OCI-LY3 (cell line): ENCODE measurements at regions not wholly inside any gene's neighbourhood (a gene's known extent, or its start where the extent isn't known, plus 50 kb on each side); places are given as distances from the start of the nearest gene placed in this dataset.

Source experiments
- H2AFZ ChIP-seq: fragments of 200-600, 300-600 bp; shearing (Covaris generic); 2 replicates; pipeline ENCODE4 v1.6.0; 2014; ENCODE audit warnings: antibody characterized with exemption, low read depth, low read length
- H3K27ac ChIP-seq: fragments of 200-600, 300-600 bp; sonication (generic); 2 replicates; pipeline ENCODE4 v1.5.1; 2014; ENCODE audit warnings: mild to moderate bottlenecking, low read length, moderate library complexity, mixed read lengths
- H3K27me3 ChIP-seq: fragments of 200-600, 300-600 bp; sonication (generic); 2 replicates; pipeline ENCODE4 v1.6.1; 2014; ENCODE audit warnings: low read depth, low read length, mixed read lengths
- H3K36me3 ChIP-seq: fragments of 200-600, 300-600 bp; sonication (generic); replicated peaks from 2 replicates; pipeline ENCODE3; 2014; ENCODE audit warnings: low read depth, low read length, mixed read lengths
- H3K4me1 ChIP-seq: fragments of 300-600, 200-600 bp; sonication (generic); 2 replicates; pipeline ENCODE4 v1.6.1; 2014; ENCODE audit warnings: low read length, mixed read lengths
- H3K4me2 ChIP-seq: fragments of 200-600, 300-600 bp; sonication (generic); 2 replicates; pipeline ENCODE4 v1.6.1; 2014; ENCODE audit warnings: low read length, mixed read lengths
- H3K4me3 ChIP-seq: fragments of 300-600, 200-600 bp; sonication (generic); 2 replicates; pipeline ENCODE4 v1.5.1; 2014; ENCODE audit warnings: antibody characterized with exemption, mild to moderate bottlenecking, low read length, moderate library complexity
- H3K79me2 ChIP-seq: fragments of 300-600, 200-600 bp; shearing (Covaris generic); 2 replicates; pipeline ENCODE4 v1.6.1; 2014; ENCODE audit warnings: mild to moderate bottlenecking, low read length, mixed read lengths
- H3K9ac ChIP-seq: fragments of 300-600, 200-600 bp; shearing (Covaris generic); 2 replicates; pipeline ENCODE4 v1.6.0; 2014; ENCODE audit warnings: mild to moderate bottlenecking, low read length, moderate library complexity
- H3K9me3 ChIP-seq: fragments of 200-600, 300-600 bp; shearing (Covaris generic); 2 replicates; pipeline ENCODE4 v1.6.1; 2014; ENCODE audit warnings: low read length, mixed read lengths; ENCODE audit not compliant: insufficient read depth
- H4K20me1 ChIP-seq: fragments of 200-600, 300-600 bp; sonication (generic); 2 replicates; pipeline ENCODE4 v1.6.1; 2016; ENCODE audit warnings: low read length, mixed read lengths; ENCODE audit not compliant: insufficient read depth
- CTCF ChIP-seq: fragments of 200-600, 300-600 bp; sonication (generic); IDR thresholded peaks from 2 replicates; pipeline ENCODE4 v1.5.1; 2014; ENCODE audit warnings: antibody characterized with exemption, low read length, low read depth
- EZH2phosphoT487 ChIP-seq: fragments of 200-600 bp; shearing (Covaris generic); IDR thresholded peaks from 2 replicates; pipeline ENCODE4 v1.6.1; 2018; ENCODE audit warnings: antibody characterized with exemption, mixed run types, low read depth

GRCh38 chr10:85003083-85003482 lies 674.7 kb downstream of the CCSER2 start:
- Histone ChIP-seq H4K20me1 (no peaks in the 10 kb centered on the region), H3K27me3 (no peaks in the 10 kb centered on the region), H3K4me2 (no peak overlapping the region), H3K36me3 (no peaks in the 10 kb centered on the region), H3K4me3 (no peak overlapping the region), H3K9me3 (no peaks in the 10 kb centered on the region), H2AFZ (no peak overlapping the region), H3K79me2 (no peaks in the 10 kb centered on the region), H3K4me1 (no peaks in the 10 kb centered on the region), H3K9ac (no peak overlapping the region), H3K27ac (no peak overlapping the region)
- TF ChIP-seq EZH2phosphoT487, result no peak
- no peak for TF ChIP-seq CTCF

- no peaks in the 10 kb centered on the region for H4K20me1 ChIP-seq
Measured at GRCh38 chr10:85008488-85009184, 680.2 kb downstream of the CCSER2 start.

GRCh38 chr10:85012305-85012704 lies 683.9 kb downstream of the CCSER2 start:
- no peak overlapping the region for H3K4me3 ChIP-seq
- H3K79me2 ChIP-seq, result no peaks in the 10 kb centered on the region
- H3K36me3 ChIP-seq, result no peaks in the 10 kb centered on the region
- no peaks in the 10 kb centered on the region for H3K27me3 ChIP-seq
- no peak overlapping the region for H3K4me2 ChIP-seq
- TF ChIP-seq EZH2phosphoT487 (no peak), CTCF (no peak)
- no peaks in the 10 kb centered on the region for H4K20me1 ChIP-seq
- H2AFZ ChIP-seq, result no peak overlapping the region
- H3K9ac ChIP-seq, result no peak overlapping the region
- H3K27ac ChIP-seq, result no peak overlapping the region
- no peaks in the 10 kb centered on the region for H3K9me3 ChIP-seq
- H3K4me1 ChIP-seq, result no peaks in the 10 kb centered on the region

More at GRCh38 chr10:85008488-85009184, 680.2 kb downstream of the CCSER2 start:
- Histone ChIP-seq H3K36me3 (no peaks in the 10 kb centered on the region), H2AFZ (no peak overlapping the region), H3K9me3 (no peaks in the 10 kb centered on the region), H3K79me2 (no peaks in the 10 kb centered on the region), H3K27ac (no peak overlapping the region), H3K27me3 (no peaks in the 10 kb centered on the region), H3K9ac (no peak overlapping the region), H3K4me2 (no peak overlapping the region), H3K4me3 (no peak overlapping the region), H3K4me1 (no peaks in the 10 kb centered on the region)
- no peak for TF ChIP-seq CTCF
- no peak for TF ChIP-seq EZH2phosphoT487

- Histone ChIP-seq H2AFZ (no peak overlapping the region), H3K4me1 (no peaks in the 10 kb centered on the region), H3K36me3 (no peaks in the 10 kb centered on the region), H3K9ac (no peak overlapping the region), H3K27ac (no peak overlapping the region), H3K9me3 (no peaks in the 10 kb centered on the region), H4K20me1 (no peaks in the 10 kb centered on the region), H3K4me2 (no peak overlapping the region), H3K4me3 (no peak overlapping the region), H3K79me2 (no peaks in the 10 kb centered on the region), H3K27me3 (no peaks in the 10 kb centered on the region)
- TF ChIP-seq CTCF (no peak), EZH2phosphoT487 (no peak)
Measured at GRCh38 chr10:85026878-85027467, 698.6 kb downstream of the CCSER2 start.
